ENCODE measurements at regions not wholly inside any gene's neighbourhood (a gene's known extent, or its start where the extent isn't known, plus 50 kb on each side); places are given as distances from the start of the nearest gene placed in this dataset.

GRCh38 chr9:24614070-24614469, 68.4 kb upstream of the IZUMO3 start:
- DNase-seq = peak; percentile 38

DNA sequence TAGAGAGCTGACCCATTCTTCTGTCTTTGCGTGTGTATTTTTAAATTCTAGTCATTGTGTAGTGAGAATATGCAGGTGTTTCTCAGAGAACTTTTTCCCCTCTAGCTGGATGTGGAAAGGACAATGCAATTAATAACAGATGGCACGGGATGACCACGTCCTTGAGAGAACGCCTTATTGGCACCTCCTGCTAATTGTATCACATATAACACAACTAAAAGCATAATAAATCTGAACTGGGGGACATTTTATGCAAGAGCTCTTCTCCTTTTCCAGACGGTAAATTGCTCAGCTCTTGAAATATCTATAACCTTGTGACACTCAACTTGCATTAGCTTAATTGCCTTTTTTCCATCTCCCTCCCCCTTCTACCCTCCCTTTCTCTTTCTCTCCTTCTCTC, 62.9 kb upstream of the IZUMO3 start:
- peak; percentile 73 for DNase-seq

- DNase-seq = no peak
Measured at GRCh38 chr9:24602693-24603352, 57.1 kb upstream of the IZUMO3 start.

Measured in NCI-H82 (cell line).